SU-DHL-6 (cell line): ENCODE measurements at regions not wholly inside any gene's neighbourhood (a gene's known extent, or its start where the extent isn't known, plus 50 kb on each side); places are given as distances from the start of the nearest gene placed in this dataset.
"Not testable (repeated sequence)": the region's sequence is repeated elsewhere in the genome, so short reads cannot be mapped to it uniquely, and the experiment has no call there.

Source experiments
- H2AFZ ChIP-seq: fragments of 200-600 bp; sonication (generic); 2 replicates; pipeline ENCODE4 v1.6.1; 2014; ENCODE audit warnings: low read depth, mild to moderate bottlenecking, moderate library complexity, mixed read lengths, antibody characterized with exemption, low read length; ENCODE audit not compliant: severe bottlenecking
- H3F3A ChIP-seq: fragments of 200-600 bp; shearing (Covaris generic); 2 replicates; pipeline ENCODE4 v1.6.0; 2016; ENCODE audit warnings: antibody characterized with exemption, mild to moderate bottlenecking; ENCODE audit not compliant: insufficient read depth
- H3K27ac ChIP-seq: fragments of 200-600 bp; sonication (generic); 2 replicates; pipeline ENCODE4 v1.5.1; 2016; ENCODE audit warnings: low read depth, mild to moderate bottlenecking, low read length, moderate library complexity, mixed read lengths
- H3K27me3 ChIP-seq: fragments of 200-600 bp; sonication (generic), shearing (Covaris generic); 2 replicates; pipeline ENCODE4 v1.6.0; 2014; ENCODE audit warnings: mild to moderate bottlenecking, low read length
- H3K36me3 ChIP-seq: fragments of 200-600 bp; sonication (generic); 2 replicates; pipeline ENCODE4 v1.6.1; 2014; ENCODE audit warnings: mild to moderate bottlenecking, low read length, mixed read lengths
- H3K4me2 ChIP-seq: fragments of 300-600, 200-600 bp; shearing (Covaris generic), sonication (generic); 2 replicates; pipeline ENCODE4 v1.6.0; 2014; ENCODE audit warnings: low read length, low read depth, mild to moderate bottlenecking; ENCODE audit not compliant: poor library complexity, severe bottlenecking
- H3K4me3 ChIP-seq: fragments of 200-600 bp; sonication (generic); 2 replicates; pipeline ENCODE4 v1.5.1; 2014; ENCODE audit warnings: antibody characterized with exemption, low read length, mild to moderate bottlenecking, mixed read lengths; ENCODE audit not compliant: insufficient read depth, poor library complexity, severe bottlenecking
- H3K79me2 ChIP-seq: fragments of 200-600 bp; sonication (generic); 2 replicates; pipeline ENCODE4 v1.6.1; 2014; ENCODE audit warnings: mild to moderate bottlenecking, low read length, moderate library complexity; ENCODE audit not compliant: insufficient read depth
- H3K9ac ChIP-seq: fragments of 200-600 bp; sonication (generic); 2 replicates; pipeline ENCODE4 v1.7.0; 2014; ENCODE audit warnings: mild to moderate bottlenecking, low read length
- H3K9me2 ChIP-seq: fragments of 200-600 bp; sonication (generic); replicated peaks from 2 replicates; pipeline ENCODE4 v1.6.1; 2014; ENCODE audit warnings: low read length; ENCODE audit not compliant: insufficient read depth
- H3K9me3 ChIP-seq: fragments of 200-600 bp; sonication (generic); 2 replicates; pipeline ENCODE4 v1.6.1; 2014; ENCODE audit warnings: low read length, mixed read lengths; ENCODE audit not compliant: insufficient read depth
- H4K20me1 ChIP-seq: fragments of 200-600 bp; sonication (generic); 2 replicates; pipeline ENCODE4 v1.6.1; 2014; ENCODE audit warnings: low read depth, mild to moderate bottlenecking, antibody characterized with exemption, low read length, moderate library complexity, mixed read lengths
- EZH2phosphoT487 ChIP-seq: fragments of 200-600 bp; sonication (generic), shearing (Covaris generic); conservative IDR thresholded peaks from 2 replicates; pipeline ENCODE4 v1.6.1; 2018; ENCODE audit warnings: mild to moderate bottlenecking, antibody characterized with exemption, low read length, moderate library complexity, mixed read lengths
- TF ChIP-seq, protein P1 (sequence below): fragments of 200-600 bp; sonication (generic); IDR thresholded peaks from one replicate; pipeline ENCODE4 v1.5.1; 2017; ENCODE audit warnings: antibody characterized with exemption, mild to moderate bottlenecking, low read length, moderate library complexity; ENCODE audit not compliant: insufficient read depth, poor library complexity, severe bottlenecking

DNA sequence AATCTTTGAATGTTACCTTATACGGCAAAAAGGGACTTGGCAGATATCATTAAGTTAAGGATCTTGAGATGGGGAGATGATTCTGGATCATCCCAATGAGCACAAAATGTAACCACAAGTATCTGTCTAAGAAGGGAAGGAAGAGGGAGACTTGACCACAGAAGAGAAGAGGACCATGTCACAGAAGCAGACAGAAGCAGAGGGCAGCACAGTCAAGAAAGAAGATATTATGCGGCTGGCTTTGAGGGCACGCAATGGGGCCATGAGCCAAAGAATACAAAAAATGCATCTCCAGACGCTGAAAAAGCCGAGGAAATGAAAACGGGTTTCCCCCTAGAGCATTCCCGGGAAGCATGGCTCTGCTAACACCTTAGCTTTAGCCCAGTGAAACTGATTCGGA lies 225.3 kb downstream of the NR2F1-AS1 start:
- Histone ChIP-seq H4K20me1 (no peaks in the 10 kb centered on the region), H3K36me3 (no peaks in the 10 kb centered on the region), H3K27me3 (no peaks in the 10 kb centered on the region), H3K4me3 (no peak overlapping the region), H3K79me2 (no peaks in the 10 kb centered on the region), H3K9ac (no peak overlapping the region), H3K27ac (no peak overlapping the region), H3F3A (no peaks in the 10 kb centered on the region), H3K9me3 (no peaks in the 10 kb centered on the region), H2AFZ (no peak overlapping the region), H3K4me2 (no peak overlapping the region), H3K9me2 (no peaks in the 10 kb centered on the region)
- TF ChIP-seq, protein P1, sequence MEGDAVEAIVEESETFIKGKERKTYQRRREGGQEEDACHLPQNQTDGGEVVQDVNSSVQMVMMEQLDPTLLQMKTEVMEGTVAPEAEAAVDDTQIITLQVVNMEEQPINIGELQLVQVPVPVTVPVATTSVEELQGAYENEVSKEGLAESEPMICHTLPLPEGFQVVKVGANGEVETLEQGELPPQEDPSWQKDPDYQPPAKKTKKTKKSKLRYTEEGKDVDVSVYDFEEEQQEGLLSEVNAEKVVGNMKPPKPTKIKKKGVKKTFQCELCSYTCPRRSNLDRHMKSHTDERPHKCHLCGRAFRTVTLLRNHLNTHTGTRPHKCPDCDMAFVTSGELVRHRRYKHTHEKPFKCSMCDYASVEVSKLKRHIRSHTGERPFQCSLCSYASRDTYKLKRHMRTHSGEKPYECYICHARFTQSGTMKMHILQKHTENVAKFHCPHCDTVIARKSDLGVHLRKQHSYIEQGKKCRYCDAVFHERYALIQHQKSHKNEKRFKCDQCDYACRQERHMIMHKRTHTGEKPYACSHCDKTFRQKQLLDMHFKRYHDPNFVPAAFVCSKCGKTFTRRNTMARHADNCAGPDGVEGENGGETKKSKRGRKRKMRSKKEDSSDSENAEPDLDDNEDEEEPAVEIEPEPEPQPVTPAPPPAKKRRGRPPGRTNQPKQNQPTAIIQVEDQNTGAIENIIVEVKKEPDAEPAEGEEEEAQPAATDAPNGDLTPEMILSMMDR, result no peak

DNA sequence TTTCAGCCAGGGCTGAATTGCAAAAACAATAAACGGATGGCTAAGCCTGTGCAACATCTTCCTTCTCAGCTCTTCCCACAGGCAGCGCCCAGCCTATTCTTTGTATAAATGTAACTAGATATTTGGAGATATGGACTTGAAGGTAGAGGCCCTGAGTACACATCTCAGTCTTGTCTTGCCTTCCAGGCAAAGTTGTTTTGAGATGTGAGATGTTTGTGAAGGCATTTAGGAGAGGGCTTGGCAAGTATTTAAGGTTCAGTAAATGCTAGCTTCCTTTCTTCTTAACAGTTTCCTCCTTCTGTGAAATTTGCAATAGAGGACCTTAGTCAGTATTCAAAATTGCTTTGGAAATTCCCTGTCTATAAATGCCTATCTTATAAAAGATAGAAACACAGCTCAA lies 228.8 kb downstream of the NR2F1-AS1 start:
- Histone ChIP-seq H3K36me3 (no peaks in the 10 kb centered on the region), H2AFZ (no peak overlapping the region), H3K4me3 (no peak overlapping the region), H3K27me3 (no peaks in the 10 kb centered on the region), H4K20me1 (no peaks in the 10 kb centered on the region), H3F3A (no peaks in the 10 kb centered on the region), H3K4me2 (no peak overlapping the region), H3K79me2 (no peaks in the 10 kb centered on the region), H3K27ac (no peak overlapping the region), H3K9ac (no peak overlapping the region), H3K9me2 (no peaks in the 10 kb centered on the region), H3K9me3 (no peaks in the 10 kb centered on the region)
- no peak for TF ChIP-seq EZH2phosphoT487
- TF ChIP-seq, protein P1, result no peak

DNA sequence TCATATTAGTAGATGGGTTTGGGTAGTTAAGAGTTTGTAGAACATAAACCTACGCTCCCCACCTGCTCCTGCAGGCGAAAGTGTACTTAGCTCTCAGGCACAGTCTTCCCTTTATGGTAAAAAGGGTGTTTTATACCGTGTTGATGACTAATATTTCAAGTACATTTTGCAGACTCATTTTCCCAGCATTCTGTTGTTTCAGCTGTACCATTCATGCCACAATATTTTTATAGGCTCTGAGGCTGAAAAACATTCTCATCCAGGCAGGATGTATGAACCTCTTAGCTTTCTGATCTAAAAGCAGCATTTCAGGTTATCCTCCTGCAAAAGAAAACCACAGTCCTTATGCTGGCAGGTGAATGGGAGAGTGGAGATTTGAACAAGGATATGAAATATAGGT lies 231.4 kb downstream of the NR2F1-AS1 start:
- no peak for TF ChIP-seq EZH2phosphoT487
- TF ChIP-seq, protein P1, result no peak

DNA sequence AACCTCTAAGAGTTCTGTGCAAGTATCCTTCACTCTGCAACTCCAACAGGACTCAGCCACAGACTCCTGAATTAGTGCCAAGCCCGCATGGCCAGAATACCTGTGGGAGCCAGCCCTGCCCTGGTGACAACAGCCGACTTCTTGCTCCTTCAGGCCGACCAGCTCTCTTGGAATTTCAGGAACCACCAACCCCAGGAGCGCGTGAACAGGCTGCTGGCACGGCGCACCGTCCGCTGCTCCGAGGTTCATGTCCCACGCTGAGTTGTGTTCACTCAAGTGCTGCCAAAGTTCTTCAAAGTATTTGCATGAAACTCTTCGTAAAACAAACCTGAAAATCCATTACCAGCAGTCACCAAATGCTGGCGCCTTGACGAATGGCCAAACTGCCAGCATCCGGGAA lies 232.8 kb downstream of the NR2F1-AS1 start:
- Histone ChIP-seq H3K9ac (no peak overlapping the region), H3K27me3 (no peaks in the 10 kb centered on the region)

More for the DNA sequence above, 231.4 kb downstream of the NR2F1-AS1 start:
- no peak overlapping the region for H3K4me3 ChIP-seq
- H4K20me1 ChIP-seq, result no peaks in the 10 kb centered on the region
- H3K79me2 ChIP-seq, result no peaks in the 10 kb centered on the region
- H3K36me3 ChIP-seq, result no peaks in the 10 kb centered on the region
- H3K9me3 ChIP-seq, result no peaks in the 10 kb centered on the region
- H3F3A ChIP-seq, result no peaks in the 10 kb centered on the region
- no peaks in the 10 kb centered on the region for H3K9me2 ChIP-seq
- H3K27ac ChIP-seq, result no peak overlapping the region
- no peak overlapping the region for H3K4me2 ChIP-seq
- H3K9ac ChIP-seq, result no peak overlapping the region
- no peaks in the 10 kb centered on the region for H3K27me3 ChIP-seq
- H2AFZ ChIP-seq, result no peak overlapping the region

DNA sequence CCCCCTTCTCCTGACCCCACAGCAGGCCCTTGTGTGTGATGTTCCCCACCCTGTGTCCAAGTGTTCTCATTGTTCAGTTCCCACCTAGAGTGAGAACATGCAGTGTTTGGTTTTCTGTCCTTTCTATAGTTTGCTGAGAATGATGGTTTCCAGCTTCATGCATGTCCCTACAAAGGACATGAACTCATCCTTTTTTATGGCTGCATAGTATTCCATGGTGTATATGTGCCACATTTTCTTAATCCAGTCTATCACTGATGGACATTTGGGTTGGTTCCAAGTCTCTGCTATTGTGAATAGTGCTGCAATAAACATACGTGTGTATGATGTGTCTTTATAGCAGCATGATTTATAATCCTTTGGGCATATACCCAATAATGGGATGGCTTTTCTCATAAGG lies 234.2 kb downstream of the NR2F1-AS1 start:
- not testable (repeated sequence) for H3K27me3 ChIP-seq, H4K20me1 ChIP-seq, H3F3A ChIP-seq, H3K9ac ChIP-seq, H3K9me2 ChIP-seq, H3K4me2 ChIP-seq, H3K79me2 ChIP-seq, H3K9me3 ChIP-seq, H3K27ac ChIP-seq, H2AFZ ChIP-seq, H3K4me3 ChIP-seq, H3K36me3 ChIP-seq

More for the DNA sequence above, 232.8 kb downstream of the NR2F1-AS1 start:
- Histone ChIP-seq H2AFZ (no peak overlapping the region), H3K27ac (no peak overlapping the region), H3K36me3 (no peaks in the 10 kb centered on the region), H3K9me2 (no peaks in the 10 kb centered on the region), H3F3A (no peaks in the 10 kb centered on the region), H4K20me1 (no peaks in the 10 kb centered on the region), H3K4me3 (no peak overlapping the region), H3K79me2 (no peaks in the 10 kb centered on the region), H3K4me2 (no peak overlapping the region), H3K9me3 (no peaks in the 10 kb centered on the region)
- TF ChIP-seq, protein P1, result no peak
- no peak for TF ChIP-seq EZH2phosphoT487
